ENCODE measurements at regions not wholly inside any gene's neighbourhood (a gene's known extent, or its start where the extent isn't known, plus 50 kb on each side); places are given as distances from the start of the nearest gene placed in this dataset.

DNA sequence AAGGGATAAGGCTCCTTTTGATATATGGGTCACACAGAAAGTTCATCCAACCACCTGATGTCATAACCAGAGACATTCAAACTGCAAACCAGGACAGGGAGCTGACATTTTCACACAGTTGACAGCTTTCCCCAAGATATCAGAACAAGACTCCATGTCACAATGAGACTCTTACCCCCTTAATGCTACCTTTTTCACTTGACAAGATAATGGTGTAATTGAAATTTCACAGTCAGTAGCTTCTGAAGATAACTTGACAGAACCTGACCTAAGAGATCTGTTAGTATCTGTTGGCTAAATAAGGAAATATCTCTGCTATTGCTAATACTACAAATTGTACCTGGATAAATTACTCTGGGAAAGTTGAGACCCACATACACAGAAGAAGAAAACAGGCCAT, 187.3 kb downstream of the C12orf50 start:
- DNase-seq (ENCODE audit: low spot score) = no peak

DNA sequence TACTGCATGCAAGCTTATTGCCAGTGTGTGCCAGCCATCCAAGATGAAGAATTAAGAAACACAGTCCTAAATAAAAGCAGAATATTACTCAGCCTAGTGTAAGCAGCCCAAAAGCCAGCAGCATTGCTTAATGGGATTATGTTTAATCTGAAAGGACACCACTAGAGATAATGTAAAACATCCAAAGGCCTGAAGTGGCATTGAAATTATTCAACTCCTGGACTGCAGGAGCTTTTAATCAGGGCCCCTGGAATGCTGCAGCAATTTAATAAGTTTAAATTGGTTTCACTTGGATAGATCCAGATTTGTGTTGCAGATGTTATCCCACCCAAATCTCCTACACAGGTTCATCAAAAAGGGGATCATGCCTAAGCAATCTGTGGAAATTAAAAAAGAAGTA, 193.0 kb downstream of the C12orf50 start:
- DNase-seq (ENCODE audit: low spot score) = no peak

GRCh38 chr12:87828382-87828973, 200.7 kb downstream of the C12orf50 start:
- DNase-seq (ENCODE audit: low spot score) = no peak

- no peak for DNase-seq (ENCODE audit: low spot score)
Observed at GRCh38 chr12:87827638-87828264, 201.4 kb downstream of the C12orf50 start.

DNA sequence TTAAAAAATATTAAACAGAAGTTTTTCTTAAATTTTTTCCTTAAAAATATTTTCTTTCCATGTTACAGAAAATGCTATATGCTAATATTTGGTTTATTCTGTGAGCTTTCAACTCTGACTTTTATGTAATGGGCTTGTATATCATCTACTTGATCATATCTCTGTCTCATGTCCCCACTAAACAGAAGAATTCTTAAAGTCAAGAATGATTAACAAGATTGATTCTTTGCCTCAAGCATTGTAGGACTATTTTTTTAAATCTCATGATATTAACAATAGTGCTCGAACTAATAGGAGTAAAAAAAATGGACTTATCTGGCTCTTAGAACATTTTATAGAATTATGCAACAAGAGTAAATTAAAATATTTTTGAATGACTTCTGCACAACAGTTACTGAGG, 206.3 kb downstream of the C12orf50 start:
- no peak for DNase-seq (ENCODE audit: low spot score)

DNA sequence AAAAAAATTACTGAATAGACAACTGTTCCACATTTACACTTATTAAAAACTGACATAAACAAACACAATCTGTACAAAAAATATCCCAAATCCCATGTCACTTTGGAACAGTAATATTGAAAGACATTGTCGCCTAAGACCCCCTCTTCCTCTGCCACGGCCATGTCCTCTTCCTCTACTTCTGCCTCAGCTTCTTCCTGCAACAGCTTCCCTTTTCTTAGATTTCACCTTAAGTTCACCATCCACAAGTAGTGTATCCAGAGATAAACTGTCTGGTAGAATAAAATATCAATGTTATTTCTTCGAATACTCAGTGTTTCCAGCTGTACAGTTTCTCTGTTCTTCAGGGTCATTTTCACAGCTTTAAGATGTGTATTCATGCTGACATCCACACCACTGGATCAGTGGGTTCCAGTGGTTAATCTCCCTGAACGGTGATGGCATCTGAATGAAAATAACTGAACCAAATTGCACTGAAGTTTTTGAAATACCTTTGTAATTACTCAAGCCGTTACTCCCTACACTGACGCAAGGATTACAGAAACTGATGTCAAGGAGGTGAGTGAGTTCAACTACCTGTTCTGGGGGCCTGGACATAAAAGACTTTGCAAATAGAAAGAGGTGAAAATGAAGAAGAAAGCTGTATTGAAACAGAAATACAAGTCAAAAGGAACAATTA, 208.5 kb downstream of the C12orf50 start:
- no peak for DNase-seq (ENCODE audit: low spot score)

DNA sequence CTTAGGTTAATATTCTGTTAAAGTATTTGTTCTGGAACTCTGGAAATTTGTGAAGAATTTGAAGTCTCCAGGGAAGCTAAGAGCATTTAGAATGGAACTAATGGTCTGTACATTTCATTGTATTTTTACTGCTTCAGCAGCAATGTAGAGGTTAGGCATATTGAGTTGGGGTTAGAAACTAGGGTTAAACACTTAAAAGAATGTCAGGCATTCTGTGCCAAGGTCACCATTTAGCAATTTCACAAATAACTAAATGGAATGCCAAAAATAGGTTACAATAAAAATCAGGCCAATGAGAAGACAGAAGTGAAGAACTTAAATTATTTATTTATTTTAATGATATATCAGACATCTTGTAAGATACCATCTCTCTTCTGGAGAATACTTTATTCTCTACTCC, 210.8 kb downstream of the C12orf50 start:
- DNase-seq (ENCODE audit: low spot score) = no peak

- DNase-seq (ENCODE audit: low spot score) = no peak
Observed at GRCh38 chr12:87815771-87816585, 213.2 kb downstream of the C12orf50 start.

GRCh38 chr12:87814625-87815024, 214.6 kb downstream of the C12orf50 start:
- no peak for DNase-seq (ENCODE audit: low spot score)

GRCh38 chr12:87813476-87814234, 215.5 kb downstream of the C12orf50 start:
- DNase-seq (ENCODE audit: low spot score) = no peak

- DNase-seq (ENCODE audit: low spot score) = no peak
Observed at GRCh38 chr12:87812681-87813080, 216.5 kb downstream of the C12orf50 start.

GRCh38 chr12:87812030-87812429, 217.2 kb downstream of the C12orf50 start:
- DNase-seq (ENCODE audit: low spot score) = no peak

GRCh38 chr12:87809916-87810315, 219.3 kb downstream of the C12orf50 start:
- no peak for DNase-seq (ENCODE audit: low spot score)

- no peak for DNase-seq (ENCODE audit: low spot score)
Observed at GRCh38 chr12:87807086-87807485, 222.1 kb downstream of the C12orf50 start.

- DNase-seq (ENCODE audit: low spot score) = no peak
Observed at GRCh38 chr12:87806310-87806709, 222.9 kb downstream of the C12orf50 start.

DNA sequence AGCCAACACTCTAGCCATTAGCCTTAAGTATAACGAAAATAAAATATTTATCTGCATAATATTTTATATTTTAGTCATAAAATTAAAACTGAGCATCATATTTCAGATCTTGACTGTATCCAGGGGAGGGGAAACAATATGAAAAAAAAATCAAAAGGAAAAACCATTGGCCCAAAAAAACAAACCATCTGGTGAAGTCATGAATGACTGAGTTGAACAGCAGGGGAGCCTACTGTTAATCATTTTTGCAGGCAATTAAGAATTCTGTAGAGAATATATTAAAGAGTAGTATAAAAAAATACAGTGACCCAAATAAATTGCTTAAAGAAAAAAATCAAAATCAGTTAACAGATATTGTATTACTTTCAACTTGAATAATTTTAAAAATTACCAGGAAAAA, 224.8 kb downstream of the C12orf50 start:
- no peak for DNase-seq (ENCODE audit: low spot score)

GRCh38 chr12:87802721-87803011, 226.5 kb downstream of the C12orf50 start:
- no peak for DNase-seq (ENCODE audit: low spot score)

GRCh38 chr12:87801860-87802720, 227.1 kb downstream of the C12orf50 start:
- DNase-seq (ENCODE audit: low spot score) = no peak

DNA sequence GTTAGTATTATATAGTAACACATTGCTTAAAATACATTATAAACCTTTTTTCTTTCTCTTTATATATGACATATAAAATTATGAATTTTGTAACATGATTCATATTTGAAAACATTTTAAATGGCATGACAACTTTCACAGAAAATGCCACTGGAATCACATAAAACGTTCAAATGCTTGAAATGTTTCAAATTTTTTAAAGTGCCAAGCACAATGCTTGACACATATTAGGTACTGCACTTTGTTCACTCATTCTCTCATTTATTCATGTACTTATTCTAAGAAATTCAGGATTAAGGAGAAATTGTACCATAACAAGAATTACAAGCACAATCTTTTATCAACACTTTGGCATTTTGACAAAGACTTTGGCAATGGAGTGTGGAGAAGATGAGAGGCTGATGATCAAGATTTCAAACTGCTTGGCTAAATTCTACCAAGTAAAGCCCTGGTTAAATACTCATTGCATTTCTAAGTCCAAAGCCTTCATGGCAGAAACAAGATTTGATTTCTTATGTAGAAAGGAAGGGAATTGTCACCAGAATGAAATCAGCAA, 232.2 kb downstream of the C12orf50 start:
- no peak for DNase-seq (ENCODE audit: low spot score)

- DNase-seq (ENCODE audit: low spot score) = no peak
Observed at GRCh38 chr12:87795555-87795954, 233.6 kb downstream of the C12orf50 start.

DNA sequence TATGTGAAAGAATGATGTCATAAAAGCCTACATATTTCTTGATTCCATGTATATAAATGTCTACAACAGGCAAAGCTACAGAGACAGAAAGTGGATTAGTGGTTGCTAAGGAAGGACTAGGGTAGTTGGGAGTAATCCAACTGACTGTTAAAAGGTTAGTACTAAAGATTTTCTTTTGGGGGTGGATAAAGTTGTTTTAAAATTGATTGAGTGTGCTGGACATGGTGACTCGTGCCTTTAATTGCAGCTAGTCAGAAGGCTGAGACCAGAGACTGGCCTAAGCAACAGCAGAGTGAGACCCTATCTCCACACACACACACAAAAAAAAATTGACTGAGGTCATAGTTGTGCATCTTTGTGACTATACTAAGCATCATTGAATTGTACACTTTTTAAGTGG, 234.3 kb downstream of the C12orf50 start:
- no peak for DNase-seq (ENCODE audit: low spot score)
